T47D (cell line): ENCODE measurements at regions not wholly inside any gene's neighbourhood (a gene's known extent, or its start where the extent isn't known, plus 50 kb on each side); places are given as distances from the start of the nearest gene placed in this dataset.
"Not testable (repeated sequence)": the region's sequence is repeated elsewhere in the genome, so short reads cannot be mapped to it uniquely, and the experiment has no call there.

ENCODE experiments used
- DNase-seq, 2 experiments: peaks; one replicate each; pipeline versions ENCODE4 v3.0.0 to v3.0.0-alpha.2; 2011 to 2012; ENCODE audit warnings: low read depth in 1 of 2, low spot score in 1 of 2
- JUND ChIP-seq: IDR thresholded peaks from 2 replicates; pipeline ENCODE4 v1.6.1; 2012; ENCODE audit warnings: low read depth
- in situ Hi-C: cut with HindIII; loops from 2 replicates; pipeline ENCODE4 v1.10.0; 2016; ENCODE audit warnings: low sequenced_read_pairs, low pct_unique_long_range_greater_than_20kb

DNA sequence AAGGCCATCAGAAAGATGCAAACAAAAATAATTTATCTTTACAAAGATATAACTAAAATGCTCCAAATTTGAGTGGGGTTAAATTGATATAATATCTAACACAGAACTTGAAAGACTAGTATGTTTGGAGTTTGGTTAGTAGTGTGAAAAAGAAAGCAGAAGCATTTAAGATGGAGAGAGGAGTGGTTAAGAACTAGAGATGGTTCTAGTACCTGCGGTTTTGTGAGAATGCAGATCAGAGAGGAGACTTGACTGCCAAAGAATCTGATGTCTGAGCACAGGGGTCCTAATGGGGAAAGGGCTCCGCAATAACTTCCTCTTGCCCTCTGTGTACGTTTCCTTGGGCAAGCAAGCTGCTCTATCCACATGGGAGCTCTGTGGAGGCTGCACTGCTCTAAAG, 506.8 kb upstream of the COBL start:
- no peak for DNase-seq
- in situ Hi-C loops = no loop called here

GRCh38 chr7:51817694-51818225, 501.2 kb upstream of the COBL start:
- in situ Hi-C loops = no loop called here
- no peak for TF ChIP-seq JUND
- DNase-seq = no peak

More for the DNA sequence above, 506.8 kb upstream of the COBL start:
- no peak for TF ChIP-seq JUND

DNA sequence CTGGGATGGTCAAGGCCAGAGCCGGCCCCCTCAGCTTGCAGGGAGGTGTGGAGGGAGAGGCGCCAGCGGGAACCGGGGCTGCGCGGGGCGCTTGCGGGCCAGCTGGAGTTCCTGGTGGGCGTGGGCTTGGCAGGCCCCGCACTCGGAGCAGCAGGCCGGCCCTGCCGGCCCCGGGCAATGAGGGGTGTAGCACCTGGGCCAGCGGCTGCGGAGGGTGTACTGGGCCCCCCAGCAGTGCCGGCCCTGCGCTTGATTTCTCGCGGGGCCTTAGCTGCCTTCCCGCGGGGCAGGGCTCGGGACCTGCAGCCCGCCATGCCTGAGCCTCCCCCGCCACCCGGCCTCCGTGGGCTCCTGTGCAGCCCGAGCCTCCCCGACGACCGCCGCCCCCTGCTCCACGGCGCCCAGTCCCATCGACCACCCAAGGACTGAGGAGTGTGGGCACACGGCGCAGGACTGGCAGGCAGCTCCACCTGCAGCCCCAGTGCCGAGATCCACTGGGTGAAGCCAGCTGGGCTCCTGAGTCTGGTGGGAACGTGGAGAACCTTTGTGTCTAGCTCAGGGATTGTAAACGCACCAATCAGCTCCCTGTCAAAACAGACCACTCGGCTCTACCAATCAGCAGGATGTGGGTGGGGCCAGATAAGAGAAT, 489.3 kb upstream of the COBL start:
- in situ Hi-C loops, DNase-seq: not testable (repeated sequence)

- no peak for TF ChIP-seq JUND
- in situ Hi-C loops = no loop called here
- no peak for DNase-seq
Measured at GRCh38 chr7:51802718-51803117, 486.1 kb upstream of the COBL start.

DNA sequence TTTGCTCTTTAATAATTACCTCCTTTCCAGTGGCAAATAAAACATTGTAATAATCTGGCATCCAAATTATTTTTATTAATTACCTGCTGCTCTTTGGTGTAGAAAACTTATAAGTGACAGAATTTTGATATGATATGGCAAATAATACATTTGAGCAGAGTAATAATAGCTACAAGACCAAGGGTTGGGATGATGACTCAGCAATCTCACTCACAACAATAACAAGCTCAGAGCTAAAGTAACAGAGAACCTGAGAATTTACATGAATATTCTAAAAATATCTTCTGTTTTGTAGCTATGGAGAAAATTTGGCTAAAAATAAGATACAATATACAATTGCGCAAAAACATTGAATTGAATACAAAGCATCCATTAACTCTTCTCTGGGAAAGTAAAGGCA, 480.8 kb upstream of the COBL start:
- no peak for DNase-seq
- in situ Hi-C loops = no loop called here
- no peak for TF ChIP-seq JUND

- no peak for DNase-seq
- in situ Hi-C loops = no loop called here
- TF ChIP-seq JUND = no peak
Measured at GRCh38 chr7:51792796-51793195, 476.2 kb upstream of the COBL start.

- in situ Hi-C loops = no loop called here
- DNase-seq = peak; percentile 14 to 60
- TF ChIP-seq JUND = no peak
Measured at GRCh38 chr7:51789489-51789888, 472.9 kb upstream of the COBL start.

- in situ Hi-C loops = no loop called here
- TF ChIP-seq JUND = no peak
Measured at GRCh38 chr7:51786284-51786683, 469.7 kb upstream of the COBL start.

GRCh38 chr7:51785876-51786275, 469.3 kb upstream of the COBL start:
- TF ChIP-seq JUND = no peak
- no peak for DNase-seq
- in situ Hi-C loops = no loop called here

More at GRCh38 chr7:51786284-51786683, 469.7 kb upstream of the COBL start:
- DNase-seq = no peak

GRCh38 chr7:51785171-51785570, 468.6 kb upstream of the COBL start:
- no peak for TF ChIP-seq JUND
- DNase-seq = no peak
- in situ Hi-C loops = no loop called here

DNA sequence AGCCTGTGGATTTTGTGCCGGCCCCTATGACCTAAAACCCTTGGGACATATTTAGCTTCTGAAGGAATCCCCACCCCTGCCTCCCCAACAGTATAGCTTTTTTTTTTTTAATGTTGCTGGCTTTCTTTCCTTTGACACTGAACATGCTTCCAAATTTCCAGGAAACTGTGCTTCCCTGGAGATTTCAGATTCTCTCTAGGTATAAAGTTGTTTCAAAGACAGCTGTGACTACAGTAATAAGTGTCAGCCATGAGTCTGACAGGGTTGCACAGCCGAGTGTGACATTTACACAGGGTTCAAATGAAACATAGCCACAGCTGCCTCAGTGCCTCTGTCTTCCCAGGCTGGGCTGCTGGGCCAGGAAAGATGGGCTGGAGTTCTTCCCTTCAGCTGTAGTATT, 466.6 kb upstream of the COBL start:
- DNase-seq = no peak
- in situ Hi-C loops = no loop called here
- TF ChIP-seq JUND = no peak

- no peak for TF ChIP-seq JUND
- in situ Hi-C loops = no loop called here
- no peak for DNase-seq
Measured at GRCh38 chr7:51778121-51778520, 461.5 kb upstream of the COBL start.

DNA sequence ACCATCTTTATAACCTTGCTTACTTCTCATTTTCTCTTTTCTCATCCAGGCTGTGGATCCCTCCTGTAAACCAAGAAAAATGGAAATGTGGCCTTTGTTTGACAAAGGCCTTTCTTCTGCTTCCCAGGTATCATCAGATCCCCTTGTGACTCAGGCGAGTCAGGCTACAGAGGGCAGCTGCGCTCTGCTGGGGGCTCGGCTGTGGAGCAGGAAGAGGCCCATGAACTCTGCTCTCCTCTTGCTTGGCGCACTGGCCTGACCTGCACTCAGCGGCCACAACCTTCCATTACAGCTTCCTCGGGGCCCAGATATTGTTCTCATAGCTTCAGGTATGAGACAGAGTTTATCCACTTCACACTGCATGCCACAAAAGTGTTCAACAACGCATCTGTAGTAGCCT, 457.6 kb upstream of the COBL start:
- DNase-seq = no peak
- no peak for TF ChIP-seq JUND
- in situ Hi-C loops = no loop called here

DNA sequence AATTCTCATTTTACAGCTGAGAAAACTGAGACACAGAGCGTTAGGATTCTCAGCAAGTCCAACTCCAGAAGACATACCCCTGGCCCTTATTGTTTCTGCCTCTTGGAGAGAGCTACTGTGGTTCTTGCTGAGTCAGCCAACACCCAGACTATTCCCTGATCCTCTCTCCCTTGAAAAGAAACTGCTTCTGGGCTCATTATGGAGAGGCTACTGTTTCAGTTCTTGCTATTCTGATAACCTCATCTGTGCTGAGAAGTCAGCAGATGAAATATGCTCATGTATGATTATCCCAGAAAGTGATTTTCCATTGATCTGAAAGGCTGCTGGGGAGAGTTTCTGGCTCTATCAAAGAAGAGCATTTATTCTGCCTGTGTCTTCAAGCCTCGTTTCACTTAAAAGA, 455.6 kb upstream of the COBL start:
- DNase-seq = no peak
- TF ChIP-seq JUND = no peak
- in situ Hi-C loops = no loop called here
